Mesenchymal stem cell (in vitro differentiated cells and primary cell): ENCODE measurements at regions not wholly inside any gene's neighbourhood (a gene's known extent, or its start where the extent isn't known, plus 50 kb on each side); places are given as distances from the start of the nearest gene placed in this dataset.
"Not testable (repeated sequence)": the region's sequence is repeated elsewhere in the genome, so short reads cannot be mapped to it uniquely, and the experiment has no call there.

ENCODE experiments used
- DNase-seq: peaks from one replicate; pipeline ENCODE4 v3.0.0-alpha.2; 2013
- H2AFZ ChIP-seq: one replicate; pipeline ENCODE4 v1.6.1; 2013; ENCODE audit warnings: low read depth, mild to moderate bottlenecking, control low read depth, inconsistent platforms, low read length, moderate library complexity
- H2AK5ac ChIP-seq: 2 replicates; pipeline ENCODE4 v1.6.1; 2013; ENCODE audit warnings: low read length, moderate library complexity, mild to moderate bottlenecking, inconsistent platforms; ENCODE audit not compliant: severe bottlenecking
- H2BK120ac ChIP-seq: one replicate; pipeline ENCODE4 v1.6.1; 2013; ENCODE audit warnings: low read depth, mild to moderate bottlenecking, inconsistent platforms, low read length, moderate library complexity
- H2BK12ac ChIP-seq, 2 experiments: one replicate each; pipeline ENCODE4 v1.6.1; 2013; ENCODE audit warnings: inconsistent platforms in 2 of 2, low read length in 2 of 2, mild to moderate bottlenecking in 2 of 2, moderate library complexity in 2 of 2, control low read depth in 1 of 2
- H2BK15ac ChIP-seq: one replicate; pipeline ENCODE4 v1.6.1; 2013; ENCODE audit warnings: mild to moderate bottlenecking, low read depth, inconsistent platforms; ENCODE audit not compliant: poor library complexity, severe bottlenecking
- H2BK5ac ChIP-seq: 2 replicates; pipeline ENCODE4 v1.6.1; 2013; ENCODE audit warnings: low read depth, mild to moderate bottlenecking, low read length, control low read depth, inconsistent platforms; ENCODE audit not compliant: poor library complexity, severe bottlenecking
- H3K14ac ChIP-seq, 2 experiments: one replicate each; pipeline ENCODE4 v1.6.1; 2013; ENCODE audit warnings: inconsistent platforms in 2 of 2, low read length in 2 of 2, control low read depth in 1 of 2, mild to moderate bottlenecking in 1 of 2, moderate library complexity in 1 of 2
- H3K18ac ChIP-seq, 2 experiments: one replicate each; pipeline ENCODE4 v1.6.1; 2013; ENCODE audit warnings: inconsistent platforms in 2 of 2, low read length in 2 of 2, control low read depth in 1 of 2, low read depth in 1 of 2, mild to moderate bottlenecking in 1 of 2
- H3K23ac ChIP-seq, 2 experiments: one replicate each; pipeline ENCODE4 v1.6.1; 2013; ENCODE audit warnings: inconsistent platforms in 2 of 2, low read length in 2 of 2, mild to moderate bottlenecking in 2 of 2, moderate library complexity in 2 of 2, control low read depth in 1 of 2
- H3K27ac ChIP-seq: 2 replicates; pipeline ENCODE4 v1.5.1; 2013; ENCODE audit warnings: mild to moderate bottlenecking, moderate library complexity, low read length, control low read depth, inconsistent platforms; ENCODE audit not compliant: poor library complexity, severe bottlenecking
- H3K27me3 ChIP-seq, 2 experiments: 2 replicates each; pipeline versions ENCODE4 v1.6.1 to v1.7.0; 2013; ENCODE audit warnings: low read length in 2 of 2, mild to moderate bottlenecking in 2 of 2, moderate library complexity in 2 of 2, control low read depth in 1 of 2, inconsistent platforms in 1 of 2; ENCODE audit not compliant: control insufficient read depth in 1 of 2, insufficient read depth in 1 of 2
- H3K36me3 ChIP-seq, 2 experiments: 2 replicates each; pipeline versions ENCODE4 v1.6.1 to v1.7.0; 2013; ENCODE audit warnings: low read length in 2 of 2, control low read depth in 1 of 2, inconsistent platforms in 1 of 2, low read depth in 1 of 2, mild to moderate bottlenecking in 1 of 2; ENCODE audit not compliant: insufficient read depth in 2 of 2, control insufficient read depth in 1 of 2
- H3K4ac ChIP-seq, 2 experiments: one replicate each; pipeline ENCODE4 v1.6.1; 2013; ENCODE audit warnings: inconsistent platforms in 2 of 2, low read length in 2 of 2, mild to moderate bottlenecking in 2 of 2, moderate library complexity in 2 of 2, control low read depth in 1 of 2, low read depth in 1 of 2
- H3K4me1 ChIP-seq: 2 replicates; pipeline ENCODE4 v1.6.1; 2013; ENCODE audit warnings: low read depth, low read length, control low read depth; ENCODE audit not compliant: control insufficient read depth, insufficient read depth
- H3K4me2 ChIP-seq: 2 replicates; pipeline ENCODE4 v1.6.1; 2013; ENCODE audit warnings: low read length, mild to moderate bottlenecking, inconsistent platforms; ENCODE audit not compliant: poor library complexity, severe bottlenecking
- H3K4me3 ChIP-seq, 2 experiments: 2 replicates each; pipeline versions ENCODE4 v1.5.1 to v1.7.0; 2013; ENCODE audit warnings: low read length in 2 of 2, mild to moderate bottlenecking in 2 of 2, control low read depth in 1 of 2, low read depth in 1 of 2; ENCODE audit not compliant: insufficient read depth in 1 of 2
- H3K79me1 ChIP-seq: replicated peaks from 2 replicates; pipeline ENCODE4 v1.6.1; 2013; ENCODE audit warnings: mild to moderate bottlenecking, control low read depth, low read length, inconsistent platforms; ENCODE audit not compliant: poor library complexity, severe bottlenecking
- H3K9ac ChIP-seq: 2 replicates; pipeline ENCODE4 v1.7.0; 2013; ENCODE audit warnings: mild to moderate bottlenecking, low read length, moderate library complexity
- H3K9me3 ChIP-seq: 2 replicates; pipeline ENCODE4 v1.7.0; 2013; ENCODE audit warnings: mild to moderate bottlenecking, low read length; ENCODE audit not compliant: control insufficient read depth
- H4K8ac ChIP-seq: one replicate; pipeline ENCODE4 v1.6.1; 2013; ENCODE audit warnings: inconsistent platforms, mild to moderate bottlenecking, low read length, moderate library complexity
- H4K91ac ChIP-seq: one replicate; pipeline ENCODE4 v1.6.1; 2013; ENCODE audit warnings: mild to moderate bottlenecking, low read length, inconsistent platforms
- WGBS: methylation state at CpG from one replicate; pipeline ENCODE4 v1.1.7; 2013; ENCODE audit warnings: mixed read lengths; 5-methylcytosine and 5-hydroxymethylcytosine counted together

DNA sequence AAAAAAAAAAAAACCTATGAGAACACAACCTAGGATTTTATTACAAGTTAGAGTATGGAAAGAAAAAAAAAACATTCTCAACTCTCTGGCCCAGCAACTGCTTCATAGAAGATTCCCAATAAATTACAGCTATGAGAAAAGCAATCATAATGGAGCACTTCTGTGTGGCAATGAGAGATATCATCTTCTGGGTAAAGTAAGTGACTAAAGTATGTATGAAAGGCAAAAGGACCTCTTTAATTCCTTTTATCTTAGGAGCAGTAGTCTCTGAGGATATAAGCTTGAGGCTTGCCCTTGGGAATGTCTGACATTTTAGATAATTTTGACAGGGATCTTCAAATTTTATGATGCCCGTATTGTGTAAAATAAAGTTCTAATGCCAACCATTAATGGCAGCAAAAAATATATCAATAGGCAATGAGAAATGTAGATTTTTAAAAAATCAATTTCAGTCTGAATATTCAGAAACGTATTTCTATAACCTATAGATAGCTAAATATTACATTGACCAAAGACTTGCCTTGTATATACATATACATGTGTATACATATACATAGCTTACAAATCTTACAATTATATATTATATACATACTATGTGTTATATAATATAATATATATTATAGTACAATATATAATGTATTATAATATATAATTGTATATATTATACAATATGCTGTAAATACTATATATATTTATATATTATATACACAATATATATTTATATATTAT is 823.9 kb upstream of the SLITRK1 start:
- Histone ChIP-seq H4K8ac (no peak overlapping the region), H3K79me1 (no peaks in the 10 kb centered on the region), H3K4ac (no peak overlapping the region), H3K9ac (no peak overlapping the region), H3K27ac (no peak overlapping the region), H3K4me3 (no peak overlapping the region), H4K91ac (no peak overlapping the region), H3K4me2 (no peak overlapping the region), H2AK5ac (no peak overlapping the region), H2BK12ac (no peak overlapping the region), H2AFZ (no peak overlapping the region), H2BK5ac (no peak overlapping the region), H3K4me1 (no peaks in the 10 kb centered on the region), H2BK15ac (no peak overlapping the region), H3K18ac (no peak overlapping the region), H3K14ac (no peak overlapping the region), H3K23ac (no peak overlapping the region), H3K27me3 (no peaks in the 10 kb centered on the region), H3K36me3 (no peaks in the 10 kb centered on the region), H3K9me3 (peaks cover 4% of the 10 kb centered on the region), H2BK120ac (no peak overlapping the region)
- no peak for DNase-seq
- no CpG with 5 or more reads among the region's 2 CpGs for WGBS

GRCh38 chr13:84702174-84702573 is 819.9 kb upstream of the SLITRK1 start:
- Histone ChIP-seq H3K18ac (no peak overlapping the region), H3K27ac (no peak overlapping the region), H3K36me3 (no peaks in the 10 kb centered on the region), H2AFZ (no peak overlapping the region), H3K23ac (no peak overlapping the region), H3K4me2 (no peak overlapping the region), H3K4ac (no peak overlapping the region), H2BK5ac (no peak overlapping the region), H3K4me3 (no peak overlapping the region), H3K79me1 (no peaks in the 10 kb centered on the region), H3K4me1 (no peaks in the 10 kb centered on the region), H3K14ac (no peak overlapping the region), H4K91ac (no peak overlapping the region), H2AK5ac (no peak overlapping the region), H2BK120ac (no peak overlapping the region), H3K27me3 (no peaks in the 10 kb centered on the region), H2BK15ac (no peak overlapping the region), H3K9me3 (peaks cover 4% of the 10 kb centered on the region), H4K8ac (no peak overlapping the region), H3K9ac (no peak overlapping the region), H2BK12ac (no peak overlapping the region)
- no peak for DNase-seq
- 93% methylated on average over 10 of the region's 11 CpGs for WGBS

DNA sequence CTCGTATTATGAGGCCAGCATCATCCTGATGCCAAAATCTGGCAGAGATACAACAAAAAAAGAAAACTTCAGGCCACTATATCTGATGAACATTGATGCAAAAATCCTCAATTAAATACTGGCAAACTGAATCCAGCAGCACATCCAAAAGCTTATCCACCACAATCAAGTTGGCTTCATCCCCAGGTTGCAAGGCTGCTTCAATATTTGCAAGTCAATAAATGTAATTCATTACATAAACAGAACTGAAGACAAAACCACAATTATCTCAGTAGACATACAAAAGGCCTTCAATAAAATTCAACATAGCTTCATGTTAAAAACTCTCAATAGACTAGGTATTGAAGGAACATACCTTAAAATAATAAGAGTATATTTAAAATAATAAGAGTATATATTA is 815.3 kb upstream of the SLITRK1 start:
- H2BK120ac ChIP-seq, DNase-seq, H2AFZ ChIP-seq, H3K4ac ChIP-seq, H4K8ac ChIP-seq, H3K14ac ChIP-seq, H2BK12ac ChIP-seq, H3K36me3 ChIP-seq, H2BK5ac ChIP-seq, H3K9me3 ChIP-seq, H3K4me2 ChIP-seq, H2AK5ac ChIP-seq, H2BK15ac ChIP-seq, H3K9ac ChIP-seq, H3K27ac ChIP-seq, H3K18ac ChIP-seq, H3K4me1 ChIP-seq, H3K4me3 ChIP-seq, H3K23ac ChIP-seq, H3K27me3 ChIP-seq, H3K79me1 ChIP-seq, H4K91ac ChIP-seq: not testable (repeated sequence)
- 40% methylated on average over 1 of the region's 1 CpG for WGBS

DNA sequence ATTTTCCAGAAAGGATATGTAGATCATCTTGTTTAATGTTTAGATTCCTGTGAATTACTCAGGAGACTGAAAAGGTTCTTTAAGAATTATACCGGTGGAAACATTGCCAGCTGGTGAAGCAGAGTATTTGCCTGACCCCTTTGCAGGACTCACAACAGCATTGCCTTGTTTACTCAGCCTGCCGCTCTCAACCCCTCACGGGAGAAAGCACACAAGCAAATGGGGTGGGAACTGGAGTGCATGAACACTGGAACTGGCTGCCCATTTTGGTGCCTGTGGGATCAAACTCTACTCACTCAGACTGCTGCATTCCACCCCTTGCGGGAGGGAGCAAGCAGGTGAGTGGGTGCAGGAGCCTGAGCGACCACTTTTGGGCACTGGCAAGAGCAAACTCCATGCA is 804.7 kb upstream of the SLITRK1 start:
- no peak for DNase-seq
- no peak overlapping the region for H3K27ac ChIP-seq
- no peak overlapping the region for H2BK5ac ChIP-seq
- no peaks in the 10 kb centered on the region for H3K36me3 ChIP-seq
- H3K18ac ChIP-seq, result no peak overlapping the region
- H3K9me3 ChIP-seq, result peaks cover 5% of the 10 kb centered on the region
- no peak overlapping the region for H3K4ac ChIP-seq
- H3K4me1 ChIP-seq, result no peaks in the 10 kb centered on the region
- H3K4me2 ChIP-seq, result no peak overlapping the region
- no peaks in the 10 kb centered on the region for H3K79me1 ChIP-seq
- no peaks in the 10 kb centered on the region for H3K27me3 ChIP-seq
- H2BK15ac ChIP-seq, result no peak overlapping the region
- H3K4me3 ChIP-seq, result no peak overlapping the region
- no peak overlapping the region for H2AK5ac ChIP-seq
- no peak overlapping the region for H2BK12ac ChIP-seq
- no peak overlapping the region for H2AFZ ChIP-seq
- no peak overlapping the region for H3K23ac ChIP-seq
- no peak overlapping the region for H3K9ac ChIP-seq
- no peak overlapping the region for H4K91ac ChIP-seq
- H2BK120ac ChIP-seq, result no peak overlapping the region
- H4K8ac ChIP-seq, result no peak overlapping the region
- no peak overlapping the region for H3K14ac ChIP-seq
- WGBS, result 77% methylated on average over 5 of the region's 5 CpGs
